ENCODE measurements at regions not wholly inside any gene's neighbourhood (a gene's known extent, or its start where the extent isn't known, plus 50 kb on each side); places are given as distances from the start of the nearest gene placed in this dataset.

GRCh38 chr13:64075543-64076271, 2660.1 kb upstream of the PCDH20 start:
- no TSS peak for BruUV-seq (replicated peaks)
- POLR2A ChIA-PET, result interaction anchor here (1.2 to 1.4 kb wide), 3 partner anchors 8 to 19 kb away, joined by 3 to 5 read pairs (median 5); no protein-coding TSS in a partner anchor
- H3K27me3 ChIP-seq (ENCODE audit: control insufficient read depth in 1 of 2, insufficient read depth in 2 of 2, low read length in 2 of 2), result no peaks in the 10 kb centered on the region; a peak in 1 of 5 replicates
- H3K4me2 ChIP-seq (ENCODE audit: low read depth, low read length), result peak overlapping the region; percentile 62
- 0% methylated on average over 8 of the region's 14 CpGs for WGBS (ENCODE audit: low lambda C conversion rate)
- H3K9me3 ChIP-seq (ENCODE audit: low read length), result no peaks in the 10 kb centered on the region
- H3K9ac ChIP-seq (ENCODE audit: insufficient read depth, low read depth, low read length), result peak overlapping the region; percentile 91
- H3K4me3 ChIP-seq (replicated peaks in 1 of 3; ENCODE audit: insufficient read depth in 1 of 3, low read depth in 2 of 3, low read length in 3 of 3), result peak overlapping the region; percentile 85 to 98 (median 89)
- CTCF ChIA-PET (ENCODE audit: low intra/inter-chr PET ratio, low total read pairs), result no interaction called here
- intact Hi-C loops (cut with micrococcal nuclease; ENCODE audit: unreplicated experiment) (no loop called here), in situ Hi-C loops (cut with HindIII; ENCODE audit: extremely low pct_ligation_motif_present, low pct_unique_long_range_greater_than_20kb) (no loop called here)
- peaks cover 27% of the 10 kb centered on the region for H3K4me1 ChIP-seq (ENCODE audit: insufficient read depth, low read length)
- FAIRE-seq, result peak; percentile 46
- H4K20me1 ChIP-seq (ENCODE audit: insufficient read depth, low read length), result 0 out of 2 replicates have a peak, but pooled peaks cover 2% of the 10 kb centered on the region
- ATAC-seq, result peak; percentile 91
- no peaks in the 10 kb centered on the region for H3K36me3 ChIP-seq (replicated peaks in 1 of 2; ENCODE audit: control insufficient read depth in 1 of 2, insufficient read depth in 2 of 2, low read length in 2 of 2)
- H2AFZ ChIP-seq (ENCODE audit: low read length), result peak overlapping the region; percentile 90
- peak; percentile 88 for DNase-seq (ENCODE audit: low spot score)
- peaks cover 44% of the 10 kb centered on the region for H3K79me2 ChIP-seq (ENCODE audit: insufficient read depth, low read length)
- H3K27ac ChIP-seq (ENCODE audit: extremely low read length, insufficient read depth, low read length), result peak overlapping the region; percentile 95
- TF ChIP-seq SAP130 (CRISPR knock-in tag; IDR thresholded peaks at IDR 0.05; ENCODE audit: low read depth) (peak; percentile 96), MED1 (CRISPR knock-in tag; IDR thresholded peaks at IDR 0.05) (no peak; the same call in 1 of the 2 replicates), NKX3-1 (CRISPR knock-in tag; IDR thresholded peaks at IDR 0.05) (no peak), ZNF775 (CRISPR knock-in tag; IDR thresholded peaks at IDR 0.05; ENCODE audit: borderline replicate concordance) (no peak), EED (CRISPR knock-in tag; IDR thresholded peaks at IDR 0.05) (no peak), TEAD3 (CRISPR knock-in tag; optimal IDR thresholded peaks at IDR 0.05; ENCODE audit: borderline replicate concordance) (no peak), TFE3 (CRISPR knock-in tag; IDR thresholded peaks at IDR 0.05) (peak; percentile 21; the same call in 1 of the 2 replicates), TERF1 (CRISPR knock-in tag; IDR thresholded peaks at IDR 0.05) (no peak), NPAS2 (CRISPR knock-in tag; IDR thresholded peaks at IDR 0.05; ENCODE audit: borderline replicate concordance) (no peak), ZFAT (CRISPR knock-in tag; conservative IDR thresholded peaks at IDR 0.05) (no peak), ZXDC (CRISPR knock-in tag; IDR thresholded peaks at IDR 0.05) (no peak), DNMT1 (CRISPR knock-in tag; IDR thresholded peaks at IDR 0.05) (no peak), FOXP1 (IDR thresholded peaks at IDR 0.05) (no peak), FOXP1 (CRISPR knock-in tag; IDR thresholded peaks at IDR 0.05) (no peak), MATR3 (CRISPR knock-in tag; IDR thresholded peaks at IDR 0.05) (no peak), ATF7-NPFF (CRISPR knock-in tag; IDR thresholded peaks at IDR 0.05; ENCODE audit: low read depth) (no peak), TAF15 (IDR thresholded peaks at IDR 0.05; ENCODE audit: low read depth, low read length, poor library complexity, severe bottlenecking) (no peak), SOX6 (IDR thresholded peaks at IDR 0.05) (no peak), SOX6 (CRISPR knock-in tag; IDR thresholded peaks at IDR 0.05) (0 out of 2 replicates have a peak, but pooled peaks have one; percentile 11), ZNF33A (CRISPR knock-in tag; IDR thresholded peaks at IDR 0.05; ENCODE audit: borderline replicate concordance) (no peak), ERF (CRISPR knock-in tag; IDR thresholded peaks at IDR 0.05) (peak; percentile 57; the same call in 1 of the 2 replicates)
